ENCODE measurements at regions not wholly inside any gene's neighbourhood (a gene's known extent, or its start where the extent isn't known, plus 50 kb on each side); places are given as distances from the start of the nearest gene placed in this dataset.

DNA sequence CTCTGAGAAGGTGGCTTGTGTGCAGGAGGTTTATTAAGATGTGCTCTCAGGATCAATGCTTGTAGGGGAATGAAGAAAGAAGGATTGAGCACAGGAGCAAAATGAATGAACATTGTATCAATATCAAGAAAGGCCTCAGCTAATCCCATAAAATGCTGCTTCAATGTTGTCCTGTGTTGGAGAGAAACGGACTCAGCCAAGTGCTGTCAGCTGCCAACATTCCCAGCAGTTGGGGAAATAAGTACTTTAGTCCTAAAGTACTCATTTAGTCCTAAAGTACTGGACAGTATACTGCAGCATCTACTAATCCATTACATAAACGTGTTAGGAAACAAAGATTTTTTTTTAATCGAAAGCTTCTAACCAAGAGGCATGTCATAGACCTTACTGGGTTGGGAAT lies 255.9 kb downstream of the SEC23A start:
- TF ChIP-seq, protein P1, sequence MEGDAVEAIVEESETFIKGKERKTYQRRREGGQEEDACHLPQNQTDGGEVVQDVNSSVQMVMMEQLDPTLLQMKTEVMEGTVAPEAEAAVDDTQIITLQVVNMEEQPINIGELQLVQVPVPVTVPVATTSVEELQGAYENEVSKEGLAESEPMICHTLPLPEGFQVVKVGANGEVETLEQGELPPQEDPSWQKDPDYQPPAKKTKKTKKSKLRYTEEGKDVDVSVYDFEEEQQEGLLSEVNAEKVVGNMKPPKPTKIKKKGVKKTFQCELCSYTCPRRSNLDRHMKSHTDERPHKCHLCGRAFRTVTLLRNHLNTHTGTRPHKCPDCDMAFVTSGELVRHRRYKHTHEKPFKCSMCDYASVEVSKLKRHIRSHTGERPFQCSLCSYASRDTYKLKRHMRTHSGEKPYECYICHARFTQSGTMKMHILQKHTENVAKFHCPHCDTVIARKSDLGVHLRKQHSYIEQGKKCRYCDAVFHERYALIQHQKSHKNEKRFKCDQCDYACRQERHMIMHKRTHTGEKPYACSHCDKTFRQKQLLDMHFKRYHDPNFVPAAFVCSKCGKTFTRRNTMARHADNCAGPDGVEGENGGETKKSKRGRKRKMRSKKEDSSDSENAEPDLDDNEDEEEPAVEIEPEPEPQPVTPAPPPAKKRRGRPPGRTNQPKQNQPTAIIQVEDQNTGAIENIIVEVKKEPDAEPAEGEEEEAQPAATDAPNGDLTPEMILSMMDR (IDR thresholded peaks at IDR 0.05; ENCODE audit: insufficient read depth, low read depth, low read length) = no peak
- FAIRE-seq = no peak
- Histone ChIP-seq H3K9me3 (ENCODE audit: insufficient read depth, low read depth, low read length) (no peaks in the 10 kb centered on the region), H3K4me3 (ENCODE audit: insufficient read depth, low read depth, low read length) (no peak overlapping the region), H3K4me2 (ENCODE audit: low read length) (no peak overlapping the region), H2AFZ (ENCODE audit: low read depth, low read length) (no peak overlapping the region), H3K27ac (ENCODE audit: low read depth, low read length) (no peak overlapping the region), H3K79me2 (ENCODE audit: insufficient read depth, low read length) (no peaks in the 10 kb centered on the region), H3K36me3 (ENCODE audit: insufficient read depth, low read length) (no peaks in the 10 kb centered on the region), H3K4me1 (ENCODE audit: insufficient read depth, low read length) (no peaks in the 10 kb centered on the region), H3K27me3 (ENCODE audit: insufficient read depth, low read length) (no peaks in the 10 kb centered on the region), H3K9ac (ENCODE audit: low read length) (no peak overlapping the region), H4K20me1 (ENCODE audit: insufficient read depth, low read length) (no peaks in the 10 kb centered on the region)
- Mint-ChIP-seq H3K36me3 (ENCODE audit: low read depth, unreplicated experiment) (no peaks in the 10 kb centered on the region), H3K4me3 (ENCODE audit: unreplicated experiment) (no peak overlapping the region), H3K27ac (ENCODE audit: unreplicated experiment) (no peak overlapping the region), H3K27me3 (ENCODE audit: low read depth, unreplicated experiment) (no peaks in the 10 kb centered on the region), H3K9me3 (ENCODE audit: unreplicated experiment) (no peaks in the 10 kb centered on the region), H3K4me1 (ENCODE audit: low read depth, unreplicated experiment) (no peaks in the 10 kb centered on the region)
- no peak for DNase-seq (ENCODE audit: low read depth)

DNA sequence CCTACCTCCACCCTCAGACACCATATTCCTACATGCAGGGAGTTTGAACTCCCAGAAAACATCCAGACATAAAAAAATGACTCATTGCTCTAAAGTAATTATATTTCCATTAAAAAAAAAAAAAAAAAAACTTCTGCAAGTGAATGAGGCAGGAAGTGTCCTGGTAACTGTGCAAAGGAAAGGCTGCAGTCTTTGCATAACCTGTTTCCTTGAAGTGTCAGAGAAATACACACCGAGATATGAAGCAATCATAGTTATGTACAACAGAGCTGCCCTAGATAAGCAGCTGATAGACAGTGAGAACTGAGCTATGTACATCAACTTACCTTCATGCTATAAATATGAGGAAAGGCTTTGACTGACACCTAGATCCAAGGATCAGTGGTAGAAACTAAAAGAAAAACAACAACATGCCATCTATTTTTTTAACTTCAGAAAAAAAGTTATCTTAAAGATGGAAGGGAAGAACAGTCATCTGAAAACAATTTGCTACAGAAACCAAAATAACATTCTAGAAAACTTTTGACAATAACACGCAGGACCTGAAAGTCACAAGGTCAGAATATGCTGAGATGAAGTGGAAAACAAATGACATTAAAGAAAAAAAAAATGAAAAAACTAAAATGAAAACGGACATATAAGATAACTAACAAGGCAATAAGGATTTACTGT lies 263.2 kb downstream of the SEC23A start:
- no peak overlapping the region for H3K27ac ChIP-seq (ENCODE audit: low read depth, low read length)
- H3K4me1 Mint-ChIP-seq (ENCODE audit: low read depth, unreplicated experiment) = peaks cover 11% of the 10 kb centered on the region
- no peak overlapping the region for H3K27ac Mint-ChIP-seq (ENCODE audit: unreplicated experiment)
- H3K36me3 ChIP-seq (ENCODE audit: insufficient read depth, low read length) = no peaks in the 10 kb centered on the region
- H3K27me3 Mint-ChIP-seq (ENCODE audit: low read depth, unreplicated experiment) = peaks cover 10% of the 10 kb centered on the region
- H3K9ac ChIP-seq (ENCODE audit: low read length) = no peak overlapping the region
- TF ChIP-seq, protein P1 (IDR thresholded peaks at IDR 0.05; ENCODE audit: insufficient read depth, low read depth, low read length) = no peak
- TF ChIP-seq EZH2 (IDR thresholded peaks at IDR 0.05; ENCODE audit: insufficient read depth, low read length) = no peak
- no peaks in the 10 kb centered on the region for H3K36me3 Mint-ChIP-seq (ENCODE audit: low read depth, unreplicated experiment)
- DNase-seq (ENCODE audit: low read depth) (peak; percentile 3), FAIRE-seq (no peak)
- no peak overlapping the region for H3K4me3 Mint-ChIP-seq (ENCODE audit: unreplicated experiment)
- no peaks in the 10 kb centered on the region for H3K27me3 ChIP-seq (ENCODE audit: insufficient read depth, low read length)
- H3K4me1 ChIP-seq (ENCODE audit: insufficient read depth, low read length) = peaks cover 3% of the 10 kb centered on the region
- H3K79me2 ChIP-seq (ENCODE audit: insufficient read depth, low read length) = no peaks in the 10 kb centered on the region
- peaks cover 2% of the 10 kb centered on the region for H3K9me3 Mint-ChIP-seq (ENCODE audit: unreplicated experiment)
- H3K4me2 ChIP-seq (ENCODE audit: low read length) = no peak overlapping the region
- H4K20me1 ChIP-seq (ENCODE audit: insufficient read depth, low read length) = no peaks in the 10 kb centered on the region
- H2AFZ ChIP-seq (ENCODE audit: low read depth, low read length) = no peak overlapping the region
- no peak overlapping the region for H3K4me3 ChIP-seq (ENCODE audit: insufficient read depth, low read depth, low read length)
- H3K9me3 ChIP-seq (ENCODE audit: insufficient read depth, low read depth, low read length) = no peaks in the 10 kb centered on the region

DNA sequence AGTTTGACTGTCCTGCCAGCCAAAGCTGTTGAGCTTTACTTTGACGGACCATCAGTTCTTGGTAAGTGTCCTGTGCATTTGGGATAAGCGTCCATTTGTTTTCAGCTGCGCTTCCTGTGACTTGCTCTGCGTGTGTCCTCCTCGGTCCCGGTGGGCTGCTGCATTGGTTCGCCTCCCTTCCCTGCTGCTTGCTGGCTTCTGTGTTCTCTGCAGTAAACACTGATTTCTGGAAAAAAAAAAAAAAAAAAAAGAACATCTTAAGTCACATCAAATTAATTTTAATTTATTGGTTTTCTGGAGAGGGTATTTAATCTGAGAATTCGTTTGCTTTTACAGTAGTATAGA lies 264.1 kb downstream of the SEC23A start:
- Histone ChIP-seq H3K9me3 (ENCODE audit: insufficient read depth, low read depth, low read length) (no peaks in the 10 kb centered on the region), H2AFZ (ENCODE audit: low read depth, low read length) (no peak overlapping the region), H4K20me1 (ENCODE audit: insufficient read depth, low read length) (no peaks in the 10 kb centered on the region), H3K9ac (ENCODE audit: low read length) (no peak overlapping the region), H3K4me2 (ENCODE audit: low read length) (no peak overlapping the region), H3K27ac (ENCODE audit: low read depth, low read length) (no peak overlapping the region), H3K36me3 (ENCODE audit: insufficient read depth, low read length) (no peaks in the 10 kb centered on the region), H3K79me2 (ENCODE audit: insufficient read depth, low read length) (no peaks in the 10 kb centered on the region), H3K27me3 (ENCODE audit: insufficient read depth, low read length) (no peaks in the 10 kb centered on the region), H3K4me1 (ENCODE audit: insufficient read depth, low read length) (peaks cover 3% of the 10 kb centered on the region), H3K4me3 (ENCODE audit: insufficient read depth, low read depth, low read length) (no peak overlapping the region)
- Mint-ChIP-seq H3K36me3 (ENCODE audit: low read depth, unreplicated experiment) (no peaks in the 10 kb centered on the region), H3K4me1 (ENCODE audit: low read depth, unreplicated experiment) (peaks cover 11% of the 10 kb centered on the region), H3K27me3 (ENCODE audit: low read depth, unreplicated experiment) (peaks cover 10% of the 10 kb centered on the region), H3K9me3 (ENCODE audit: unreplicated experiment) (peaks cover 2% of the 10 kb centered on the region), H3K27ac (ENCODE audit: unreplicated experiment) (no peak overlapping the region), H3K4me3 (ENCODE audit: unreplicated experiment) (no peak overlapping the region)
- FAIRE-seq (no peak), DNase-seq (ENCODE audit: low read depth) (no peak)
- TF ChIP-seq, protein P1 (IDR thresholded peaks at IDR 0.05; ENCODE audit: insufficient read depth, low read depth, low read length) = no peak
- no peak for TF ChIP-seq EZH2 (IDR thresholded peaks at IDR 0.05; ENCODE audit: insufficient read depth, low read length)
